ENCODE measurements at regions not wholly inside any gene's neighbourhood (a gene's known extent, or its start where the extent isn't known, plus 50 kb on each side); places are given as distances from the start of the nearest gene placed in this dataset.

GRCh38 chr11:29214833-29215232 is 802.0 kb downstream of the KCNA4 start:
- no peak for DNase-seq (ENCODE audit: low spot score)

GRCh38 chr11:29211202-29211601 is 805.6 kb downstream of the KCNA4 start:
- ATAC-seq (ENCODE audit: low FRiP score) (no peak), DNase-seq (ENCODE audit: low spot score) (no peak)
- no peak for TF ChIP-seq CTCF (IDR thresholded peaks at IDR 0.05)

More at GRCh38 chr11:29214833-29215232, 802.0 kb downstream of the KCNA4 start:
- no peak for ATAC-seq (ENCODE audit: low FRiP score)
- no peak for TF ChIP-seq CTCF (IDR thresholded peaks at IDR 0.05)

GRCh38 chr11:29210426-29210825 is 806.4 kb downstream of the KCNA4 start:
- ATAC-seq (ENCODE audit: low FRiP score) (no peak), DNase-seq (ENCODE audit: low spot score) (no peak)
- TF ChIP-seq CTCF (IDR thresholded peaks at IDR 0.05) = no peak

GRCh38 chr11:29208117-29208516 is 808.7 kb downstream of the KCNA4 start:
- DNase-seq (ENCODE audit: low spot score) (no peak), ATAC-seq (ENCODE audit: low FRiP score) (no peak)

GRCh38 chr11:29200791-29201562 is 815.9 kb downstream of the KCNA4 start:
- no peak for ATAC-seq (ENCODE audit: low FRiP score)
- TF ChIP-seq CTCF (IDR thresholded peaks at IDR 0.05) = no peak
- no peak for DNase-seq (ENCODE audit: low spot score)

More at GRCh38 chr11:29208117-29208516, 808.7 kb downstream of the KCNA4 start:
- no peak for TF ChIP-seq CTCF (IDR thresholded peaks at IDR 0.05)

- DNase-seq (ENCODE audit: low spot score) (no peak), ATAC-seq (ENCODE audit: low FRiP score) (no peak)
- no peak for TF ChIP-seq CTCF (IDR thresholded peaks at IDR 0.05)
Measured at GRCh38 chr11:29190313-29190712, 826.5 kb downstream of the KCNA4 start.

GRCh38 chr11:29187215-29187614 is 829.6 kb downstream of the KCNA4 start:
- ATAC-seq (ENCODE audit: low FRiP score) = no peak
- DNase-seq (ENCODE audit: low spot score) = no peak
- TF ChIP-seq CTCF (IDR thresholded peaks at IDR 0.05) = no peak

All from omental fat pad (tissue), 3 donors.